ENCODE measurements at regions not wholly inside any gene's neighbourhood (a gene's known extent, or its start where the extent isn't known, plus 50 kb on each side); places are given as distances from the start of the nearest gene placed in this dataset.

DNA sequence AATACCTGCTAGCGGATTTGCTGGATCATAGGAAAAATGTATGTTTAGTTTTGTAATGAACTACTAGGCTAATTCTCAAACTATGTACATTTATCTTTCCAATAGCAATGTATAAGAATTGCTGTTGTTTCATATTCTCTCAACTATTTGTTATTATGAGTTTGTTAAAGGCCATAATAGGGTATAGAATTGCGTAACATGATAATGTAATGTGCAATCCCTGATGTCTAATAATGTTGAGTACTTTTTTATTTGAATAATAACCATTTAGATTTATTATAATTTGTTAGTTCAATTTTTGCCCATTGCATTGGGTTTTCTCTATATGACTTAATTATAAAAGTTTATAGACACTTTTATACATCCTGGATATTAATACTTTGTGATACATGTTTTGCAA, 801.6 kb downstream of the LUZP2 start:
- TF ChIP-seq CTCF (IDR thresholded peaks at IDR 0.05) = no peak
- H3K4me3 ChIP-seq = no peak overlapping the region
- ATAC-seq (ENCODE audit: insufficient number of reproducible peaks, low FRiP score, low read depth) = no peak

GRCh38 chr11:25309818-25310217, 813.0 kb downstream of the LUZP2 start:
- Histone ChIP-seq H3K4me1 (ENCODE audit: control insufficient read depth in 1 of 2, low read depth in 2 of 2) (no peaks in the 10 kb centered on the region), H3K9me3 (no peaks in the 10 kb centered on the region), H3K27me3 (replicated peaks; ENCODE audit: insufficient read depth) (no peaks in the 10 kb centered on the region), H3K4me3 (no peak overlapping the region), H3K36me3 (no peaks in the 10 kb centered on the region), H3K27ac (no peak overlapping the region)
- DNase-seq (ENCODE audit: low spot score) = no peak
- no peak for TF ChIP-seq CTCF (IDR thresholded peaks at IDR 0.05)
- ATAC-seq (ENCODE audit: insufficient number of reproducible peaks, low FRiP score, low read depth) = no peak

More for the DNA sequence above, 801.6 kb downstream of the LUZP2 start:
- Histone ChIP-seq H3K27ac (no peak overlapping the region), H3K4me1 (ENCODE audit: control insufficient read depth in 1 of 2, low read depth in 2 of 2) (no peaks in the 10 kb centered on the region), H3K36me3 (no peaks in the 10 kb centered on the region), H3K9me3 (no peaks in the 10 kb centered on the region), H3K27me3 (replicated peaks; ENCODE audit: insufficient read depth) (no peaks in the 10 kb centered on the region)
- no peak for DNase-seq (ENCODE audit: low spot score)

DNA sequence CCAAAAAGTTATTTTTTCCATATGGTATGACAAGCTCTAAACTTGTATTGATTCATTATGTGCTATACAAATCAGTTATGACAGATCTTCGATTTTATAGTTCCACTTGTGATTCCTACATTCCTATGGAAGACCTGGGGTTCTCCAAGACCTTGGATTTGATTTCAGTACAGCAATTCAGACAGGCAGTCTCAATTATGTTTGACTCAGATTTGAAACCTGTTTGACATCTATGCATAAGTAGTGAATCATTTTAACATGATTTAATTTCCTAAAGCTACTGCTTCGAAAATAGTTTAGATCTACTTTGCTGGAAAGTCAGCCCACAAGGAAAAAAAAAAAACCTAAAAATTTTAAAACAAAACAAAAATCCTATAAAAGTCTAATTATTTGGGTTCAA, 820.4 kb downstream of the LUZP2 start:
- Histone ChIP-seq H3K27ac (no peak overlapping the region), H3K36me3 (no peaks in the 10 kb centered on the region), H3K9me3 (no peaks in the 10 kb centered on the region), H3K27me3 (replicated peaks; ENCODE audit: insufficient read depth) (no peaks in the 10 kb centered on the region), H3K4me3 (no peak overlapping the region), H3K4me1 (ENCODE audit: control insufficient read depth in 1 of 2, low read depth in 2 of 2) (no peaks in the 10 kb centered on the region)
- ATAC-seq (ENCODE audit: insufficient number of reproducible peaks, low FRiP score, low read depth) = no peak
- no peak for TF ChIP-seq CTCF (IDR thresholded peaks at IDR 0.05)
- no peak for DNase-seq (ENCODE audit: low spot score)

GRCh38 chr11:25319127-25319526, 822.3 kb downstream of the LUZP2 start:
- no peaks in the 10 kb centered on the region for H3K4me1 ChIP-seq (ENCODE audit: control insufficient read depth in 1 of 2, low read depth in 2 of 2)
- DNase-seq (ENCODE audit: low spot score) = no peak
- no peaks in the 10 kb centered on the region for H3K27me3 ChIP-seq (replicated peaks; ENCODE audit: insufficient read depth)
- TF ChIP-seq CTCF (IDR thresholded peaks at IDR 0.05) = no peak
- no peak overlapping the region for H3K4me3 ChIP-seq
- H3K9me3 ChIP-seq = no peaks in the 10 kb centered on the region
- H3K36me3 ChIP-seq = no peaks in the 10 kb centered on the region
- ATAC-seq (ENCODE audit: insufficient number of reproducible peaks, low FRiP score, low read depth) = no peak
- H3K27ac ChIP-seq = no peak overlapping the region

DNA sequence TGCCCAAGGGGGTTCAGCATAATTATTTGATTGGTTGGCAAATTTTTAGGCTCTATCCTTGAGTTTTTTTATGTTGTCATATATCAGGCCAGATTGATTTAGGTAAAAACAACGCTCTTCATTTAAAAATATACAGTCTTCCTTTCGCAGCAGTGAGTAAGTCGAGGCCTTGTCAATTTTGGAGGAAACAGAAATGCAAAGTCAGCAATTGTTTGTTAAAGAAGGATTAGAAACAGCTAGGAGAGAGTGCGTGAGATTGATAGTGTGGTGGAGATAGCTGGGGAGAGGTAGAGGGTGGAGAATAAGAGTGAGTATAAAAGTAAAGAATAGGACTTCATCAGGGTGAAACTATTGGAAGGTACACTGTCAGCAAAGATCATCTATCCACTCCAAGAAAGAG, 830.8 kb downstream of the LUZP2 start:
- no peak for ATAC-seq (ENCODE audit: insufficient number of reproducible peaks, low FRiP score, low read depth)
- no peak for DNase-seq (ENCODE audit: low spot score)
- Histone ChIP-seq H3K36me3 (no peaks in the 10 kb centered on the region), H3K4me1 (ENCODE audit: control insufficient read depth in 1 of 2, low read depth in 2 of 2) (no peaks in the 10 kb centered on the region), H3K27ac (no peak overlapping the region), H3K27me3 (replicated peaks; ENCODE audit: insufficient read depth) (no peaks in the 10 kb centered on the region), H3K9me3 (no peaks in the 10 kb centered on the region), H3K4me3 (no peak overlapping the region)
- no peak for TF ChIP-seq CTCF (IDR thresholded peaks at IDR 0.05)

Data from thoracic aorta (tissue), 2 donors.